ENCODE measurements at regions not wholly inside any gene's neighbourhood (a gene's known extent, or its start where the extent isn't known, plus 50 kb on each side); places are given as distances from the start of the nearest gene placed in this dataset.

DNA sequence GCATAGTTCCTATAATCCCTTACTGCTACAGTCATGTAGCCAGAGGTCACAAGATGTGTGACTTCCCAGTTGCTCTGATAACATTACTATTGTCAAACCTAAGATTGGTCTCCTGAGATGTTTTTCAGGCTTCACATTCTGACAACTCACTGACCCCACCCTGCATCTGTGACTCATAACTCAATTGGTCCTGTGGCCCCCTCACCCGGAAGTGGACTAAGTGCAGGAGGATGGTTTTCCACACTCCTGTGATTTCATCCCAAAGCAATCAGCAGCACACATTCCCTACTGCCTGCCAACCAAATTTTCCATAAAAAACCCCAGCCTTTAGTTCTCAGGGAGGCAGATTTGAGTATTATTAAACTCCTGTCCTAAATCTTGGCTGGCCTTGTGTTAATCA lies 564.9 kb upstream of the ZNF385D start:
- no peak for TF ChIP-seq POLR2A (IDR thresholded peaks at IDR 0.05; ENCODE audit: low read length)
- no peak for TF ChIP-seq GATA1 (IDR thresholded peaks at IDR 0.05; ENCODE audit: low read depth, low read length)

Data from erythroblast (primary cell).